ENCODE measurements at regions not wholly inside any gene's neighbourhood (a gene's known extent, or its start where the extent isn't known, plus 50 kb on each side); places are given as distances from the start of the nearest gene placed in this dataset.

GRCh38 chr19:28430214-28430613 lies 782.7 kb downstream of the UQCRFS1 start:
- Histone ChIP-seq H3K9me3 (ENCODE audit: insufficient read depth, low read depth, low read length) (peaks cover 2% of the 10 kb centered on the region; the same call in 1 of the 2 replicates), H2AFZ (ENCODE audit: low read length) (no peak overlapping the region), H3F3A (ENCODE audit: low read depth) (no peaks in the 10 kb centered on the region), H3K9me2 (replicated peaks; ENCODE audit: low read depth, low read length) (no peaks in the 10 kb centered on the region), H3K27me3 (ENCODE audit: insufficient read depth, low read length, poor library complexity, severe bottlenecking) (no peaks in the 10 kb centered on the region), H4K20me1 (ENCODE audit: insufficient read depth, low read length, poor library complexity, severe bottlenecking) (no peaks in the 10 kb centered on the region), H3K79me2 (ENCODE audit: insufficient read depth, low read length) (no peaks in the 10 kb centered on the region), H3K36me3 (ENCODE audit: insufficient read depth, low read length) (no peaks in the 10 kb centered on the region), H3K4me1 (ENCODE audit: insufficient read depth, low read length, poor library complexity, severe bottlenecking) (no peaks in the 10 kb centered on the region), H3K9ac (ENCODE audit: low read depth, low read length, poor library complexity, severe bottlenecking) (no peak overlapping the region), H3K4me3 (ENCODE audit: low read length, poor library complexity, severe bottlenecking) (no peak overlapping the region), H3K4me2 (ENCODE audit: low read depth, low read length, poor library complexity, severe bottlenecking) (no peak overlapping the region)
- TF ChIP-seq EZH2phosphoT487 (IDR thresholded peaks at IDR 0.05; ENCODE audit: borderline replicate concordance) (no peak), CTCF (conservative IDR thresholded peaks at IDR 0.05; ENCODE audit: low read length) (no peak)

- Histone ChIP-seq H3K4me1 (ENCODE audit: insufficient read depth, low read length, poor library complexity, severe bottlenecking) (no peaks in the 10 kb centered on the region), H3K9me3 (ENCODE audit: insufficient read depth, low read depth, low read length) (peaks cover 2% of the 10 kb centered on the region; the same call in 1 of the 2 replicates), H3K4me3 (ENCODE audit: low read length, poor library complexity, severe bottlenecking) (no peak overlapping the region), H3K36me3 (ENCODE audit: insufficient read depth, low read length) (no peaks in the 10 kb centered on the region), H3K9ac (ENCODE audit: low read depth, low read length, poor library complexity, severe bottlenecking) (no peak overlapping the region), H4K20me1 (ENCODE audit: insufficient read depth, low read length, poor library complexity, severe bottlenecking) (no peaks in the 10 kb centered on the region), H3K27me3 (ENCODE audit: insufficient read depth, low read length, poor library complexity, severe bottlenecking) (no peaks in the 10 kb centered on the region), H3F3A (ENCODE audit: low read depth) (no peaks in the 10 kb centered on the region), H3K79me2 (ENCODE audit: insufficient read depth, low read length) (no peaks in the 10 kb centered on the region), H2AFZ (ENCODE audit: low read length) (no peak overlapping the region), H3K9me2 (replicated peaks; ENCODE audit: low read depth, low read length) (no peaks in the 10 kb centered on the region), H3K4me2 (ENCODE audit: low read depth, low read length, poor library complexity, severe bottlenecking) (no peak overlapping the region)
- no peak for TF ChIP-seq CTCF (conservative IDR thresholded peaks at IDR 0.05; ENCODE audit: low read length)
- no peak for TF ChIP-seq EZH2phosphoT487 (IDR thresholded peaks at IDR 0.05; ENCODE audit: borderline replicate concordance)
These were observed 783.6 kb downstream of the UQCRFS1 start for GRCh38 chr19:28429356-28429755.

- H3K36me3 ChIP-seq (ENCODE audit: insufficient read depth, low read length), result no peaks in the 10 kb centered on the region
- no peaks in the 10 kb centered on the region for H3K4me1 ChIP-seq (ENCODE audit: insufficient read depth, low read length, poor library complexity, severe bottlenecking)
- no peak overlapping the region for H3K4me2 ChIP-seq (ENCODE audit: low read depth, low read length, poor library complexity, severe bottlenecking)
- TF ChIP-seq CTCF (conservative IDR thresholded peaks at IDR 0.05; ENCODE audit: low read length) (no peak), EZH2phosphoT487 (IDR thresholded peaks at IDR 0.05; ENCODE audit: borderline replicate concordance) (no peak)
- H2AFZ ChIP-seq (ENCODE audit: low read length), result no peak overlapping the region
- no peaks in the 10 kb centered on the region for H4K20me1 ChIP-seq (ENCODE audit: insufficient read depth, low read length, poor library complexity, severe bottlenecking)
- peaks cover 2% of the 10 kb centered on the region; the same call in 1 of the 2 replicates for H3K9me3 ChIP-seq (ENCODE audit: insufficient read depth, low read depth, low read length)
- no peak overlapping the region for H3K9ac ChIP-seq (ENCODE audit: low read depth, low read length, poor library complexity, severe bottlenecking)
- no peaks in the 10 kb centered on the region for H3F3A ChIP-seq (ENCODE audit: low read depth)
- no peaks in the 10 kb centered on the region for H3K9me2 ChIP-seq (replicated peaks; ENCODE audit: low read depth, low read length)
- no peaks in the 10 kb centered on the region for H3K79me2 ChIP-seq (ENCODE audit: insufficient read depth, low read length)
- H3K27me3 ChIP-seq (ENCODE audit: insufficient read depth, low read length, poor library complexity, severe bottlenecking), result no peaks in the 10 kb centered on the region
- H3K4me3 ChIP-seq (ENCODE audit: low read length, poor library complexity, severe bottlenecking), result no peak overlapping the region
These were observed 784.1 kb downstream of the UQCRFS1 start for GRCh38 chr19:28428663-28429348.

Measured in Loucy (cell line).